Right cardiac atrium (tissue), 5 donors: ENCODE measurements at regions not wholly inside any gene's neighbourhood (a gene's known extent, or its start where the extent isn't known, plus 50 kb on each side); places are given as distances from the start of the nearest gene placed in this dataset.

ENCODE experiments used
- ATAC-seq, 2 donors: fragments of 200-7000 bp; cut with Tn5 transposase; one replicate each; pipeline versions ENCODE4 v1.8.0 to v1.9.1; 2020; ENCODE audit warnings: moderate library complexity in 2 of 2, mild to moderate bottlenecking in 1 of 2
- DNase-seq, 3 donors: peaks; one replicate each; pipeline ENCODE4 v3.0.0-alpha.2; 2020
- H3K27ac ChIP-seq: one replicate; pipeline ENCODE4 v1.5.1; 2013; ENCODE audit warnings: mild to moderate bottlenecking, low read length, control low read depth, moderate library complexity
- H3K27me3 ChIP-seq: one replicate; pipeline ENCODE4 v1.6.1; 2013; ENCODE audit not compliant: control insufficient read depth, insufficient read depth
- H3K4me1 ChIP-seq: one replicate; pipeline ENCODE4 v1.6.1; 2013; ENCODE audit warnings: low read length; ENCODE audit not compliant: control insufficient read depth, insufficient read depth
- H3K4me3 ChIP-seq: one replicate; pipeline ENCODE4 v1.5.1; 2013; ENCODE audit warnings: low read length, control low read depth
- H3K9me3 ChIP-seq: one replicate; pipeline ENCODE4 v1.6.1; 2013; ENCODE audit warnings: low read length; ENCODE audit not compliant: control insufficient read depth
- WGBS: extraction: QIAGEN DNeasy Blood & Tissue Kit; methylation state at CpG from one replicate; pipeline ENCODE4 v1.1.7; 2013; 5-methylcytosine and 5-hydroxymethylcytosine counted together
- intact Hi-C, 4 donors: fragments of 100-400 bp; cut with DNase I; formaldehyde crosslinking; loops; one replicate each; pipeline versions ENCODE4 v1.11.0 to v1.14.0; 2022 to 2023
- donor health status: healthy with polysubstance abuse.
- donor health status: DM: no; HTN: yes; CAD: no.
- donor health status: DM: no; HTN: no; CAD: no.
- donor health status: DM: no; HTN: yes; CAD: no; lungs with severe emphysema.
- donor health status: DM: yes; HTN: yes; CAD: no.

DNA sequence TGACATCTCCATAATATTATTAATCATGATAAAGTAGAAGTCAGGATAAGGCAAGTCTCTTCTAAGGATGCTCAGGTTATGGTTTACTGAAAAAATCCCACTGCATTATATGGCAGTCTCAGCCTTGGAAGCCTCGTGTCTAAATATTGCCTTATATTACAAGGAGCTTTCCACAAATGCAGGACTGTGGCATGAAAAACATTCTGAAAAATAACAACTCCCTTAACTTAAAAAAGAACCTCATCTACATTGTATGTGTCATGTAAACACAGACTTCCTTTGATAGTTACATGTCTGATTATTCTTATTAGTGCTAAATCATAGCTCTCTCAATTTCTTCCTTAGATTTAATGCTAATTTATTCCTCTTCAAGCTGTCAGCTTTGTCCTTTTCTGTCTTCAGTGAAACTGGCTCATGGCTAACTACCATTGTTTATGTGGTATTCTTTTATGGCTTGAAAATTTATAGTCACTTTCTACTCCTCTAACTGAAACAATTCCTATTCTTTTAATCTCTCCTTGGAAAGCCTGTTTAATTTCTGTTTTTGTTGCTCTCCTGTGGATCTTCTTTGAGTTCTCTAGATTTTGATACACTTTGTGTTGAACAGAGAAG lies 156.1 kb downstream of the KIF20B start:
- Histone ChIP-seq H3K27me3 (no peaks in the 10 kb centered on the region), H3K27ac (no peak overlapping the region), H3K9me3 (no peaks in the 10 kb centered on the region), H3K4me3 (no peak overlapping the region), H3K4me1 (no peaks in the 10 kb centered on the region)
- 54% methylated on average over 1 of the region's 1 CpG for WGBS
- intact Hi-C loops: no loop called here
- DNase-seq: no peak
- ATAC-seq: no peak

DNA sequence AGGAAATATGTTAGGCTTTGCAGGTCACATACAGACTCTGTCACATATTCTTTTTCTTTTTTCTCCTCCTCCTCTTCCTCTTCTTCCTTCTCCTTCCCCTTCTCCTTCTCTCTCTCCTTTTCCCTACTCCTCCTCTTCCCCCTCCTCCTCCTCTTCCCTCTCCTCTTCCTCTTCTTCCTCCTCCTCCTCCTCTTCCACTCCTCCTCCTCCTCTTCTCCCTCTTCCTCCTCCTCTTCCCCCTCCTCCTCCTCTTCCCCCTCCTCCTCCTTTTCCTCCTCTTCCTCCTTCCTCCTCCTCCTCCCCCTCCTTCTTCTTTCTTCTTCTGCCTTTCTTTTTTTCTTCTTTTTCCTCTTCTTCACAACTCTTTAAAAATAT lies 159.8 kb downstream of the KIF20B start:
- Histone ChIP-seq H3K27me3 (no peaks in the 10 kb centered on the region), H3K4me1 (no peaks in the 10 kb centered on the region), H3K4me3 (no peak overlapping the region), H3K27ac (no peak overlapping the region), H3K9me3 (no peaks in the 10 kb centered on the region)
- intact Hi-C loops: no loop called here
- no peak for DNase-seq
- ATAC-seq: no peak

DNA sequence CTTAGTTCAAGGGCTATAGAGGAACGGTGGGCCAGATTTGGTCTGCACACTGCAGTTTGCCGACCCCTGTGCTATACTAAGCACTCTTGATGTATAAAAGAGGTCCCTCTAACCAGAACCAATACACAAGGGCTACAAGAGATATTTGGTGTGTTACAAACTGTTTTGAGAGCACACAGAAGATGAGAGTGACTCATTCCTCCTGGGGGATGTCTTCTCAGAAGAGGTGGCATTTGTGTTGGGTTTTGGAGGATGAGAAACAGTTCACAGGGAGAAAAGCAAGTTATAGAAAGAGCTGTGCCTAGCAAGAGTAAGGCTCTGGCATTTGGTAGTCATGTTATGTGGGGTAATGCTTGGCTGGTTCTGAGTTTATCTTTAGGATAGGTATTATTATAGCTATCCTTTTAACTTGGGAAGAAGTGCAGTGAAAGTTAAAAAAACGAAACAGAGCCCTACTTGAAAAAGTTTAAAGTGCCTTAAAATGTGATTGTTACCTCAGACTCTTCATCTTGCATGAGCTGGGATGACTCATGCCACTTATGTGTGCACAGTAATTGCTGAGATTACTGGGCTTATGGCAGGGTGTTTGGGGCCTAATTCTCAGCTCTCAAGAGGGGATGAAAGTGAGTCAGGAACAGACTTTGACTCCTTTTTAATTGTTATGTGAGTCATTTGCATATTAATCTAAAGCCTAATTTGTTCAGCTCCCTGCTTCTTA lies 160.4 kb downstream of the KIF20B start:
- Histone ChIP-seq H3K4me3 (no peak overlapping the region), H3K4me1 (no peaks in the 10 kb centered on the region), H3K27me3 (no peaks in the 10 kb centered on the region), H3K27ac (no peak overlapping the region), H3K9me3 (no peaks in the 10 kb centered on the region)
- DNase-seq (no peak), ATAC-seq (no peak)
- intact Hi-C loops: no loop called here
- 76% methylated on average over 3 of the region's 3 CpGs for WGBS

DNA sequence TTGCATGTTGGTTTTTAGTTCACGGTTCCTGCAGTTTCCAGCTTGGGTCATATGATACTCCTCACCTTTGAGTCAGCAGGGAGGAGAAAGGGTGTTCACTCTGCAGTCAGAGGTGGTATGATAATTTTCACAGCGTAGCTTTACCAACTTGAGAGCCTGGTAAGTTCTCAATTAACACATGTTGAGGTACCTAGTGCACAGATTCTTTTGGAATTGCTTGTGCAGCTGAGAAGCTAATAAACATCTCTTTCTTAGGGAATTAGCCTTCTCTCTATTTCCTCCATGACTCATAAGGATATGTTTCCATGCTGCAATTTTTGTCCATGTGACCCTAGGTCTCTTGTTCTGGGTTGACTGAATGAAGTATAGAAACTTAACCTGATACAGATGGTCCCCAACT lies 166.6 kb downstream of the KIF20B start:
- Histone ChIP-seq H3K9me3 (no peaks in the 10 kb centered on the region), H3K27me3 (no peaks in the 10 kb centered on the region), H3K4me3 (no peak overlapping the region), H3K27ac (no peak overlapping the region), H3K4me1 (no peaks in the 10 kb centered on the region)
- intact Hi-C loops: no loop called here
- 89% methylated on average over 2 of the region's 2 CpGs for WGBS
- ATAC-seq (no peak), DNase-seq (no peak)

DNA sequence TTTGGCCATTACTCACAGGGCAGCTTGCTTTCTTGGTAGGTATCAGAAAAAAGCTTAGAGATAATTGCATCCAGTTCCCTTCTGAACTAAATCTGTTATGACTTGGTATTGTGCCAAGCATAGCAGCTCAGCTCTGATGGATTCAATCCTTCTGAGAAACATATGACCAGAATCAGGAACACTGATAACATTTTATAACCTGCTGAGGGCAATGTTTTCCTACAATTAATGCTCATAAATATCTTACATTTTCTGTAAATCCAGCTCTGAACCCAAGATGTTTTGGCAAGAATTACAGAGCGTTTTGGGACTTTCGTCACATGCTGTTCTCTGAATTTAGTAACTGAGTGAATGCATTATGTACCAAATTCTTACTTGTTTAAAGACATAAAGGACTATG lies 167.8 kb downstream of the KIF20B start:
- intact Hi-C loops: no loop called here
- H3K4me1 ChIP-seq: no peaks in the 10 kb centered on the region
- no peak for ATAC-seq
- no peak overlapping the region for H3K4me3 ChIP-seq
- no peaks in the 10 kb centered on the region for H3K27me3 ChIP-seq
- no peaks in the 10 kb centered on the region for H3K9me3 ChIP-seq
- H3K27ac ChIP-seq: no peak overlapping the region
- no peak for DNase-seq
- 18% methylated on average over 2 of the region's 2 CpGs for WGBS

DNA sequence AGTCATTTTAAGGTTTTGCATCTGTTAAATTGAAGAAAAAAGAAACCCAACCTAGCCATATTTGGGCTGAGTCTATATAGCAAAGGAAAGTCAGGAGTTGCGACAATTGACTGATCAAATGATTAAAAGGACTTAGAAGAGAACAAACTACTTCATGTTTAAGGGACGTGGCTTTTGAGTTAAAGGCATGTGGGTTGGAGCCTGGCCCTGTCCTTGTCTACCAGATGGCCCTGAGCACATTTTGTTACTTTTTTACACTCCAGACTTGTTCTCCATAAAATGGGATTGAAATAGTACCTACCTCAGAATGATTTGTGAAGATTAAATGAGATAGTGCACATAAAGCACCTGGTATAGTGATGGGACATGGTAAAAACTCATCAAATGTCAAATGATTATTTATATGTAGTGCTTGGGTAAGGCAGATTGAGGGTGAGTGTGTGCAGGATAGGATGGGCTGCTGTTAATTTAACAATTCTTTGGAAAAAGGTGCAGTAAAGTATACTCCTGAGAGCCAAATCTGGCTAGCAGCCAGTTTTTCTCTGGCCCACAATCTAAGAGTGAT lies 168.3 kb downstream of the KIF20B start:
- intact Hi-C loops: no loop called here
- no peaks in the 10 kb centered on the region for H3K4me1 ChIP-seq
- no peaks in the 10 kb centered on the region for H3K27me3 ChIP-seq
- H3K4me3 ChIP-seq: no peak overlapping the region
- DNase-seq (no peak), ATAC-seq (no peak)
- 48% methylated on average over 2 of the region's 2 CpGs for WGBS
- H3K27ac ChIP-seq: no peak overlapping the region
- no peaks in the 10 kb centered on the region for H3K9me3 ChIP-seq

DNA sequence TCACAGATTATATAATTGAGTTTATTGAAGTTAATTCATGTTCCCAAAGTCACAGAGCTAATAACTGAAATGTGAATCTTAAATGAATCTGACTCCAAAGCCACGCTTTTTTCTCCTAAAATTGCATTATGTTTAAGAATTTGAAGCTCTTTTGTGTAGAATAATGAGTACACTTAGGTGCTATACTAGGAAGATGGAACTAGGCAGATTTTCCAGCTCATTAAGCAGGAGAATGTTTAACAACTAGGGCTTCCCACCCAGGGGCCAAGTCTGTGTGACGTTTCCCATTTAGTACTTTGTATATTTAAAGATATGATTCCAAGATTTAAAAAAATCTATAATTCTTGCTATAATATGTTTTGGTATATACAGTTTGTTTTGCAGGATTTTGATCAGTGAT lies 169.5 kb downstream of the KIF20B start:
- no peaks in the 10 kb centered on the region for H3K27me3 ChIP-seq
- no peak for ATAC-seq
- 83% methylated on average over 2 of the region's 2 CpGs for WGBS

DNA sequence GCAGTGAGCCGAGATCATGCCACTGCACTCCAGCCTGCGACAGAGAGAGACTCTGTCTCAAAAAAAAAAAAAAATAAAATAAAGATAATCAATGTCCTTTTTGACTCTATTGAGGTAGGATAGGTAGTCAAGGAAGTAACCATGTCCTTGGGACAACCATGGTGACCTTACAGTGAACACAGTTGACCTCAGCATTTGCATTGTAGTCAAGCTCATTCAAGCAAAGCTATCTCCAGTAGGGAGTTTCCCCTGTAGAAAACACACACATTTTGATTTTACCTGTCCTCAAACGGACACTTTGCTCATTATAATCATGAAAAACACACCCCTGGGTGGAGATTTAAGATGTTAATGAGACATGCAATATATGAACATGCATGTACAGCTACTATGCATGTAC lies 171.7 kb downstream of the KIF20B start:
- ATAC-seq: no peak
- intact Hi-C loops: no loop called here

More for the DNA sequence above, 169.5 kb downstream of the KIF20B start:
- no peak for DNase-seq
- Histone ChIP-seq H3K27ac (no peak overlapping the region), H3K9me3 (no peaks in the 10 kb centered on the region), H3K4me3 (no peak overlapping the region), H3K4me1 (no peaks in the 10 kb centered on the region)
- intact Hi-C loops: no loop called here

DNA sequence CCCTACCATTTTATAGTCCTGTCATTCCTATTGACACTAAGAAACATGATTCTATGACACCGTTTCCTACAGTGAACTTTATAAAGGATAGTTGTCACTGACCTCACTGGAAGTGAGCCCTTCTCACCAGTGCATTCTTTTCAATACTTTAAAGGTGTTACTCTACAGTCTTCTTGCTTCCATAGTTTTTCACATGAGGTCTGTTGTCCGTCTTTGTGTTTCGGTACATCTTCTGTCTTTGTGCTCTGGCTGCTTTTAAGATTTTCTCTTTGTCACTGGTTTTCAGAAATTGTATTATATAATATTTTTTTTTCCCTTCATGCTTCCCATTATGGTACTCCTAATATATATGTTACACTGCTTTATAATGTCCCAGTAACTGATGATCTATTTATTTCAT lies 174.2 kb downstream of the KIF20B start:
- Histone ChIP-seq H3K9me3 (no peaks in the 10 kb centered on the region), H3K4me1 (no peaks in the 10 kb centered on the region), H3K4me3 (no peak overlapping the region), H3K27me3 (no peaks in the 10 kb centered on the region), H3K27ac (no peak overlapping the region)
- intact Hi-C loops: no loop called here
- no peak for ATAC-seq
- 85% methylated on average over 3 of the region's 3 CpGs for WGBS
- DNase-seq: no peak

More for the DNA sequence above, 171.7 kb downstream of the KIF20B start:
- Histone ChIP-seq H3K27ac (no peak overlapping the region), H3K4me3 (no peak overlapping the region), H3K27me3 (no peaks in the 10 kb centered on the region), H3K4me1 (no peaks in the 10 kb centered on the region), H3K9me3 (no peaks in the 10 kb centered on the region)
- WGBS: 80% methylated on average over 3 of the region's 3 CpGs
- DNase-seq: no peak

DNA sequence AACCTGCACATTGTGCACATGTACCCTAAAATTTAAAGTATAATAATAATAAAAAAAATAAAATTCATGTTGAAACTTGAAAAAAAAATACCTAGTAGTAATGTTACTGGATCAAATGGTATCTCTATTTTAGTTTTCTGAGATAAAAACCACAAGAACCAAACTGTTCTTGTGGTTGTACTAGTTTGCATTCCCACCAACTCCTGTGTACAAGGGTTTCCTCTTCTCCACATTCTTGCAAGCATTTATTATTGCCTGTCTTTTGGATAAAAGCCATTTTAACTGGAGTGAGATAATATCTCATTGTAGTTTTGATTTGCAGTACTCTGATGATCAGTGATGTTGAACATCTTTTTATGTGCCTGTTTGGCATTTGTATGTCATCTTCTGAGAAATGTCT lies 177.7 kb downstream of the KIF20B start:
- intact Hi-C loops: no loop called here
- no peaks in the 10 kb centered on the region for H3K4me1 ChIP-seq
- H3K27me3 ChIP-seq: no peaks in the 10 kb centered on the region
- DNase-seq: no peak
- H3K27ac ChIP-seq: no peak overlapping the region
- H3K4me3 ChIP-seq: no peak overlapping the region
- no peaks in the 10 kb centered on the region for H3K9me3 ChIP-seq
- ATAC-seq: no peak

DNA sequence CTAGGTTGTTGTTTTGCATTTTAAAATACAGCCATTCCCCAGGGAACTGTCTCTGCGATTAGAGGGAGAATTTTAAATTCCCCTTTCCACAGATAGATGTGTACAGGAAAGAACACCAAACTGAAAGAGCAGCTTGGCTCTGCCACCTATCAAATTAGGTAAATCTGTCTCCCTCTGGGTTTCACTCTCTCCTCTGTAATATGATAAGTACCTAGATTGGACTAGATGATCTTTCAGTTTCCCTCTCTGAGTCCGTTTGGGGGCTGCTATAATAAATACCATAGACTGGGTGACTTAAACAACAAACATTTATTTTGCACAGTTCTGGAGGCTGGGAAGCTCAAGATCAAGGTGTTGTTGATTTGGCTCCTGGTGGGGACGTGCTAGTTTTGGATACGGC lies 186.0 kb downstream of the KIF20B start:
- ATAC-seq: no peak
- no peak overlapping the region for H3K27ac ChIP-seq
- 56% methylated on average over 4 of the region's 4 CpGs for WGBS

More for the DNA sequence above, 186.0 kb downstream of the KIF20B start:
- Histone ChIP-seq H3K4me1 (no peaks in the 10 kb centered on the region), H3K27me3 (no peaks in the 10 kb centered on the region), H3K9me3 (no peaks in the 10 kb centered on the region), H3K4me3 (no peak overlapping the region)
- no peak for DNase-seq
- intact Hi-C loops: no loop called here
